NB4 (cell line): ENCODE measurements at regions not wholly inside any gene's neighbourhood (a gene's known extent, or its start where the extent isn't known, plus 50 kb on each side); places are given as distances from the start of the nearest gene placed in this dataset.

ENCODE experiments used
- CTCF ChIP-seq: IDR thresholded peaks from one replicate; pipeline ENCODE4 v1.5.1; 2012; ENCODE audit warnings: low read depth, low read length
- POLR2A ChIP-seq: IDR thresholded peaks from 2 replicates; pipeline ENCODE4 v1.6.1; 2011; ENCODE audit warnings: mild to moderate bottlenecking; ENCODE audit not compliant: insufficient read length; ENCODE audit errors: extremely low read depth

GRCh38 chr4:72786401-72786990 lies 217.5 kb upstream of the ADAMTS3 start:
- TF ChIP-seq CTCF (no peak), POLR2A (no peak)
